ENCODE measurements at regions not wholly inside any gene's neighbourhood (a gene's known extent, or its start where the extent isn't known, plus 50 kb on each side); places are given as distances from the start of the nearest gene placed in this dataset.

- Histone ChIP-seq H3K27ac (ENCODE audit: low read depth, low read length) (no peak overlapping the region), H3K4me1 (ENCODE audit: control insufficient read depth in 2 of 2, insufficient read depth in 2 of 2, low read length in 2 of 2) (no peaks in the 10 kb centered on the region), H3K27me3 (ENCODE audit: control insufficient read depth in 2 of 2, insufficient read depth in 2 of 2, low read length in 2 of 2) (no peaks in the 10 kb centered on the region), H3K4me3 (ENCODE audit: low read length) (no peak overlapping the region), H3K36me3 (ENCODE audit: control insufficient read depth in 2 of 3, insufficient read depth in 3 of 3, low read length in 3 of 3) (no peaks in the 10 kb centered on the region), H3K9me3 (ENCODE audit: control insufficient read depth in 2 of 3, low read length in 3 of 3) (no peaks in the 10 kb centered on the region)
- no peak for ATAC-seq
- ChIA-PET POLR2A (no interaction called here), CTCF (no interaction called here)
- H3K4me3 Mint-ChIP-seq: no peak overlapping the region
- no peak for DNase-seq
- no peaks in the 10 kb centered on the region for H3K4me1 Mint-ChIP-seq
- intact Hi-C loops (cut with micrococcal nuclease): no loop called here
- H3K36me3 Mint-ChIP-seq: no peaks in the 10 kb centered on the region
- no peak overlapping the region for H3K27ac Mint-ChIP-seq
- H3K27me3 Mint-ChIP-seq: peaks cover 0 to 8% (median 3%) of the 10 kb centered on the region in 5 donors
- peaks cover 0 to 4% (median 0%) of the 10 kb centered on the region in 11 donors for H3K9me3 Mint-ChIP-seq
Measured at GRCh38 chr13:73358606-73359095, 299.8 kb downstream of the KLF5 start.

GRCh38 chr13:73355134-73355533, 296.3 kb downstream of the KLF5 start:
- Histone ChIP-seq H3K4me1 (ENCODE audit: control insufficient read depth in 2 of 2, insufficient read depth in 2 of 2, low read length in 2 of 2) (no peaks in the 10 kb centered on the region), H3K9me3 (ENCODE audit: control insufficient read depth in 2 of 3, low read length in 3 of 3) (no peaks in the 10 kb centered on the region), H3K27me3 (ENCODE audit: control insufficient read depth in 2 of 2, insufficient read depth in 2 of 2, low read length in 2 of 2) (no peaks in the 10 kb centered on the region), H3K36me3 (ENCODE audit: control insufficient read depth in 2 of 3, insufficient read depth in 3 of 3, low read length in 3 of 3) (no peaks in the 10 kb centered on the region), H3K27ac (ENCODE audit: low read depth, low read length) (no peak overlapping the region), H3K4me3 (ENCODE audit: low read length) (no peak overlapping the region)
- intact Hi-C loops (cut with micrococcal nuclease): no loop called here
- Mint-ChIP-seq H3K27ac (no peak overlapping the region), H3K27me3 (peaks cover 0 to 8% (median 2%) of the 10 kb centered on the region in 5 donors), H3K4me3 (no peak overlapping the region), H3K36me3 (no peaks in the 10 kb centered on the region), H3K9me3 (peaks cover 0 to 4% (median 0%) of the 10 kb centered on the region in 11 donors), H3K4me1 (no peaks in the 10 kb centered on the region)
- DNase-seq (no peak), ATAC-seq (no peak)
- ChIA-PET POLR2A (no interaction called here), CTCF (no interaction called here)

- Histone ChIP-seq H3K36me3 (ENCODE audit: control insufficient read depth in 2 of 3, insufficient read depth in 3 of 3, low read length in 3 of 3) (no peaks in the 10 kb centered on the region), H3K27me3 (ENCODE audit: control insufficient read depth in 2 of 2, insufficient read depth in 2 of 2, low read length in 2 of 2) (no peaks in the 10 kb centered on the region), H3K9me3 (ENCODE audit: control insufficient read depth in 2 of 3, low read length in 3 of 3) (no peaks in the 10 kb centered on the region), H3K4me1 (ENCODE audit: control insufficient read depth in 2 of 2, insufficient read depth in 2 of 2, low read length in 2 of 2) (no peaks in the 10 kb centered on the region), H3K4me3 (ENCODE audit: low read length) (no peak overlapping the region), H3K27ac (ENCODE audit: low read depth, low read length) (no peak overlapping the region)
- Mint-ChIP-seq H3K27ac (no peak overlapping the region), H3K9me3 (peaks cover 0 to 4% (median 0%) of the 10 kb centered on the region in 11 donors), H3K36me3 (no peaks in the 10 kb centered on the region), H3K4me3 (no peak overlapping the region), H3K27me3 (peaks cover 10 to 25% (median 15%) of the 10 kb centered on the region in 5 donors), H3K4me1 (no peaks in the 10 kb centered on the region)
- ATAC-seq (no peak), DNase-seq (no peak)
- intact Hi-C loops (cut with micrococcal nuclease): no loop called here
- POLR2A ChIA-PET: no interaction called here
- CTCF ChIA-PET: no interaction called here
Measured at GRCh38 chr13:73351730-73352129, 292.9 kb downstream of the KLF5 start.

- Histone ChIP-seq H3K36me3 (ENCODE audit: control insufficient read depth in 2 of 3, insufficient read depth in 3 of 3, low read length in 3 of 3) (no peaks in the 10 kb centered on the region), H3K27me3 (ENCODE audit: control insufficient read depth in 2 of 2, insufficient read depth in 2 of 2, low read length in 2 of 2) (no peaks in the 10 kb centered on the region), H3K9me3 (ENCODE audit: control insufficient read depth in 2 of 3, low read length in 3 of 3) (no peaks in the 10 kb centered on the region), H3K4me3 (ENCODE audit: low read length) (no peak overlapping the region), H3K27ac (ENCODE audit: low read depth, low read length) (no peak overlapping the region), H3K4me1 (ENCODE audit: control insufficient read depth in 2 of 2, insufficient read depth in 2 of 2, low read length in 2 of 2) (no peaks in the 10 kb centered on the region)
- Mint-ChIP-seq H3K27ac (no peak overlapping the region), H3K9me3 (peaks cover 0 to 4% (median 0%) of the 10 kb centered on the region in 11 donors), H3K36me3 (no peaks in the 10 kb centered on the region), H3K4me1 (no peaks in the 10 kb centered on the region), H3K27me3 (peaks cover 1 to 7% (median 4%) of the 10 kb centered on the region in 5 donors), H3K4me3 (no peak overlapping the region)
- DNase-seq (no peak), ATAC-seq (peak; percentile 37)
- ChIA-PET POLR2A (no interaction called here), CTCF (no interaction called here)
- intact Hi-C loops (cut with micrococcal nuclease): no loop called here
Measured at GRCh38 chr13:73341748-73342147, 282.9 kb downstream of the KLF5 start.

GRCh38 chr13:73340069-73340468, 281.3 kb downstream of the KLF5 start:
- H3K36me3 Mint-ChIP-seq: no peaks in the 10 kb centered on the region
- peaks cover 0 to 2% (median 0%) of the 10 kb centered on the region in 11 donors for H3K9me3 Mint-ChIP-seq
- Histone ChIP-seq H3K27me3 (ENCODE audit: control insufficient read depth in 2 of 2, insufficient read depth in 2 of 2, low read length in 2 of 2) (no peaks in the 10 kb centered on the region), H3K9me3 (ENCODE audit: control insufficient read depth in 2 of 3, low read length in 3 of 3) (no peaks in the 10 kb centered on the region), H3K27ac (ENCODE audit: low read depth, low read length) (no peak overlapping the region), H3K36me3 (ENCODE audit: control insufficient read depth in 2 of 3, insufficient read depth in 3 of 3, low read length in 3 of 3) (no peaks in the 10 kb centered on the region), H3K4me1 (ENCODE audit: control insufficient read depth in 2 of 2, insufficient read depth in 2 of 2, low read length in 2 of 2) (no peaks in the 10 kb centered on the region), H3K4me3 (ENCODE audit: low read length) (no peak overlapping the region)
- no peaks in the 10 kb centered on the region for H3K27me3 Mint-ChIP-seq
- DNase-seq (no peak), ATAC-seq (no peak)
- no peak overlapping the region for H3K27ac Mint-ChIP-seq
- ChIA-PET POLR2A (no interaction called here), CTCF (no interaction called here)
- no peak overlapping the region for H3K4me3 Mint-ChIP-seq
- peaks cover 0 to 3% (median 0%) of the 10 kb centered on the region in 7 donors for H3K4me1 Mint-ChIP-seq
- intact Hi-C loops (cut with micrococcal nuclease): no loop called here

- Mint-ChIP-seq H3K4me1 (peaks cover 0 to 4% (median 0%) of the 10 kb centered on the region in 7 donors), H3K27me3 (no peaks in the 10 kb centered on the region), H3K4me3 (no peak overlapping the region), H3K27ac (no peak overlapping the region), H3K36me3 (no peaks in the 10 kb centered on the region), H3K9me3 (peaks cover 0 to 2% (median 0%) of the 10 kb centered on the region in 11 donors)
- Histone ChIP-seq H3K4me3 (ENCODE audit: low read length) (no peak overlapping the region), H3K27me3 (ENCODE audit: control insufficient read depth in 2 of 2, insufficient read depth in 2 of 2, low read length in 2 of 2) (no peaks in the 10 kb centered on the region), H3K9me3 (ENCODE audit: control insufficient read depth in 2 of 3, low read length in 3 of 3) (no peaks in the 10 kb centered on the region), H3K36me3 (ENCODE audit: control insufficient read depth in 2 of 3, insufficient read depth in 3 of 3, low read length in 3 of 3) (no peaks in the 10 kb centered on the region), H3K4me1 (ENCODE audit: control insufficient read depth in 2 of 2, insufficient read depth in 2 of 2, low read length in 2 of 2) (no peaks in the 10 kb centered on the region), H3K27ac (ENCODE audit: low read depth, low read length) (no peak overlapping the region)
- intact Hi-C loops (cut with micrococcal nuclease): no loop called here
- ChIA-PET CTCF (no interaction called here), POLR2A (no interaction called here)
- DNase-seq: no peak
- no peak for ATAC-seq
Measured at GRCh38 chr13:73339086-73339485, 280.3 kb downstream of the KLF5 start.

GRCh38 chr13:73338389-73338788, 279.6 kb downstream of the KLF5 start:
- ATAC-seq: peak; percentile 35
- Mint-ChIP-seq H3K4me1 (peaks cover 0 to 4% (median 0%) of the 10 kb centered on the region in 7 donors), H3K9me3 (peaks cover 0 to under 1% (median 0%) of the 10 kb centered on the region in 11 donors), H3K36me3 (no peaks in the 10 kb centered on the region), H3K27me3 (no peaks in the 10 kb centered on the region), H3K27ac (no peak overlapping the region), H3K4me3 (no peak overlapping the region)
- Histone ChIP-seq H3K4me1 (ENCODE audit: control insufficient read depth in 2 of 2, insufficient read depth in 2 of 2, low read length in 2 of 2) (no peaks in the 10 kb centered on the region), H3K36me3 (ENCODE audit: control insufficient read depth in 2 of 3, insufficient read depth in 3 of 3, low read length in 3 of 3) (no peaks in the 10 kb centered on the region), H3K27ac (ENCODE audit: low read depth, low read length) (no peak overlapping the region), H3K27me3 (ENCODE audit: control insufficient read depth in 2 of 2, insufficient read depth in 2 of 2, low read length in 2 of 2) (no peaks in the 10 kb centered on the region), H3K9me3 (ENCODE audit: control insufficient read depth in 2 of 3, low read length in 3 of 3) (no peaks in the 10 kb centered on the region), H3K4me3 (ENCODE audit: low read length) (no peak overlapping the region)
- ChIA-PET CTCF (no interaction called here), POLR2A (no interaction called here)
- no peak for DNase-seq
- intact Hi-C loops (cut with micrococcal nuclease): no loop called here

Measured in naive thymus-derived CD4-positive, alpha-beta T cell (primary cell).